Left renal pelvis (tissue), 4 donors: ENCODE measurements at regions not wholly inside any gene's neighbourhood (a gene's known extent, or its start where the extent isn't known, plus 50 kb on each side); places are given as distances from the start of the nearest gene placed in this dataset.

Source experiments
- DNase-seq, 4 donors: peaks; one replicate each; pipeline ENCODE4 v3.0.0-alpha.2; 2013; ENCODE audit warnings: low read depth in 4 of 4, low spot score in 3 of 4

DNA sequence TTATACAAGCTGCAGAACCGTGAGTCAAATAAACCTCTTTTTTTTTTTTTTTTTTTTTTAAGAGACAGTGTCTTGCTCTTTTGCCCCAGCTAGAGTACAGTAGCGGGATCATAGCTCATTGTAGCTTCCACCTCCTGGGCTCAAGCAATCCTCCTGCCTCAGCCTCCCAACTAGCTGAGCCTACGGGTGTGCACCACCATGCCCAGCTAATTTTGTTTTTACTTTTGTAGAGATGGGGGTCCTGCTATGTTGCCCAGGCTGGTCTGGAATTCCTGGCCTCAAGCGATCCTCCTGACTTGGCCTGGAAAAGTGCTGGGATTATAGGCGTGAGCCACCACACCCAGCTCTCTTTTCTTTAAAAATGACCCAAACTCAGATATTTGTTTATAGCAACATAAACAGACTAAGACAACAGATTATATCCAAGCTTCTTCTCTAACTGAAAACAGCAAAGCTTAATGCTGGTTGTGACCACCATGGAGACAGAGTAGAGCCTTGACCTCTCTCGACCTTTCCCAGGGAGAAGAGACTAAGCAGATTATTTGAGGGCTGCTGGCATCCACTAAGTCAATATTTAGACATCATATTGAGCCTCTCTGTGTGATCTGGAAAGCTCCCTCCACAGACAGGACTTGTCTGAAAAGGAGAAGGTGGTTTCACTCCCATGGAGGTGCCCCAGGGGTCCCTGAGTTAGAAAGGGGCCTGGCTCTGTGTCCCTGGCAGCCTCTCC, 150.0 kb downstream of the KCTD15 start:
- DNase-seq = no peak

DNA sequence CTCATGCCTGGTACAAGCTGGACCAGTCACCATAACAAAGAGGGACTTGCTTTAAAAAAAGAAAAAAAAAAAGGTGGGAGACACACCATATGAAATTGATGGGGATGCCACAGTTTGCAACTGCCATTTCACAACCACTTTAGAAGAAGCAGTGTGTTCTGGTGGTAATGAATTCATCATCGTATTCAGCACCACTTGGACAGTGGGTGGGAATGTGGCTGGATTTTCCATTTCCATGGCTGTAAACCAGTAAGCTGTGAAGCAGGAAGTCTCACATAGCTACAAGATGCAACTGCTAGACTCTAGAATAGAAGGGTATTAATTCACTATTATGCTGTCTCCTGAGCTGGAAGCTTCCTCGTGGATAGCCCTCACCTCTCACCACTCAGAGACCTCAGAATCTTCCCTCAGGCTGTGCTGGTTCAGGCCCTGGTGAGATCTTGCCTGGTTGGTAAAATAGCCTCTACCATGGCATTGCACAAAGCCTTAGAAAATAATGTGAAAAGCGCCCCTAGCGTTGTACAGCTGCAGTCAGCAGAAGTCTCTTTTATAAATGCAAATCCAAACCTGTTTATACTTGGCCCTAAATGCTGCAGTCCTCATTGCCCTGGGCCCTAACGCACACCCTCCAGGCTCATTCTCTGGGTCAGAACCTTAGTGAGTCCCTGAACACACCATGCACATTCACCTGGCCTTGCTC, 150.7 kb downstream of the KCTD15 start:
- DNase-seq = no peak

DNA sequence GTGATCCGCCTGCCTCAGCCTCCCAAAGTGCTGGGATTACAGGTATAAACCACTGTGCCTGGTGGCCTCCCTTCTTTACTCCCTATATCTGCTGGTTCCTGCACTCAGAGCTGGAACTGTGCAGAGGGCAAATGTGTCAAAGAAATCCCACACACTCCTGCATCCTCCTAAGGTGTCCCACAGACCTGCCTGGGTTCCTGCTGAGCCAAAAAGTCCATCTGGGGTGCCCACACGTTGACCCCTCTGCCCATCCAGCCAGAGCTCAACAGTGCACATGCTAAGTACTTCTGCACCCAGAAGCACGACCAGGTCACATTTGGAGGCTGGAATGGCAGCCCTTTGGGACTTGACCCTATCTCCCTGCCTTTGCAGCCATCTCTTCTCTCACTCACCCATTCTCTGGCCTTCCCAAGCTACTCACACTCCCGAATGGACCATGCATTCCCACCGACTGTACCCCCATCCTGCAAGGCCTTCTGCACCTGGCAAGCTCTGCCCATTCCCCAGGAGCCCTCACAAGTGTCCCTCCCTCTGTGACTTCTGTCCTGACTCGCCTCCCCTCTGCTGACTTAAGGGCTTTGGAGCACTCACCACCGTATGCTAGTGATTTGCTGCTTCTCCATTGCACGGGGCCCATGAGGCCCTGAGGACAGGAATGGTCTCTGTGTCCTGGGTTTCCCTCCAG, 152.1 kb downstream of the KCTD15 start:
- no peak for DNase-seq

DNA sequence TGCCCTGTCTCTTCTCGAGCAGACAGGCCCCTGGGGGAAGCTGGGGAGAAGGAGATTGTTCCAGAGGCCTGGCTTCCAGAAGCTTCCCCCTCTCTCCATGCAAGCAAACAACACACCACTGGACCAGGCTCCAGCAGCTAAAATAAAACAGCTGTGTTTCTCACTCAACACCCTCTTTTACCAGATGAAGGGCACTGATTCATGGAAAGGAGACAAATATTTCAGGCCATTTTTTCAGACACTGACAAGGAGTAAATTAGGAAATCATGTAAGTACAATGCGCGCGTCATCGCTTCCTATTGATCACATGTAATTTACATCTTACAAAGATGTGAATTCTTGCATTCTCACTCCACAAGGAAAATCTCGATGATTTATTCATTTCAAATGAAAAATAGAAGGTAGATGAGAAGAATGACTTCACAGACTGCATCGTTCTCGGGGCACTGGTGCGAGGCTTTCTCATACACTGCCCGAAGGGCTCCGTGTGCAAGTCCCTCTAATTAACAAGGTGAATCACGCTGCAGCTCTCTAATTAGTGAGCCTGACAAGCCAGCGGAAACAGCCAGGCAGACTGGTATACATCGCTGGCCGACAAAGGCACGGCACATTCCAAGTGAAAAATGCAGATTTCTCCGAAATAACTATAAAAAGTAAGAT, 153.6 kb downstream of the KCTD15 start:
- no peak for DNase-seq

DNA sequence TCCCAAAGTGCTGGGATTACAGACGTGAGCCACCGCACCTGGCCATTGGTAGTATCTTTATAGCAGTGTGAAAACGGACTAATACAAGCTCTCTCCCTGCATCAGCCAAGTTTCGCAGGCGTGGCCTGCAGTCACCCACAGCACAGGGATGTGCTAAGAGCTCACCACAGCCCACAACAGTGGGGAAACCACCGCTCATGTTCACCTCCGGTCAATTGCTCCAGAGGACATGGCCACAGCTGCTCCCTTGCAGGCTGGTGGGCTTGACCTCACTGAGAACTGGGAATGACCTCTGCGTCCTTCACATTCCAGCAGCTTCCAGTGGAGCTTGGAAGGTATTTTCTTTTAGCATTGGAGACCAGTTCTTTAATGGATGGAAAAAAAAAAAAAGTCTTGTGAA, 156.4 kb downstream of the KCTD15 start:
- no peak for DNase-seq

DNA sequence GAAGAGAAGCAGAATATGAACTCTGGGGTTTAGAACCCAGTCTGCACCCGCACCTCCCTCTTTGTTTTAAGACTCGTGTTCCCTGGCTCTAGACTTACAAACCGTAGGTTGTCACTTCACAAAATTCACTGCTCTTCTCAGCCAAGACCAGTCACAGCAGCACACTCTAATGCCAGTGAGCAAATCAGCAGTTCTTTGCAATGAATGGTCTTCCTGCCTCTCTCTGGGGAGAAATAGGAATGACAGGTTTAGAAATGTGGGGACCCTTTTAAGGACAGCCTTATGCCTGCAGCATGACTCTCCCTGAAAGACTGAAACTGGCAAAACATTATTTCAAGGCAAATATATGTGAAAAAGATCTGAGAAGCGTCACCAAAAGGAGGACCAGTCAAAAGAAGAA, 156.9 kb downstream of the KCTD15 start:
- DNase-seq = no peak

DNA sequence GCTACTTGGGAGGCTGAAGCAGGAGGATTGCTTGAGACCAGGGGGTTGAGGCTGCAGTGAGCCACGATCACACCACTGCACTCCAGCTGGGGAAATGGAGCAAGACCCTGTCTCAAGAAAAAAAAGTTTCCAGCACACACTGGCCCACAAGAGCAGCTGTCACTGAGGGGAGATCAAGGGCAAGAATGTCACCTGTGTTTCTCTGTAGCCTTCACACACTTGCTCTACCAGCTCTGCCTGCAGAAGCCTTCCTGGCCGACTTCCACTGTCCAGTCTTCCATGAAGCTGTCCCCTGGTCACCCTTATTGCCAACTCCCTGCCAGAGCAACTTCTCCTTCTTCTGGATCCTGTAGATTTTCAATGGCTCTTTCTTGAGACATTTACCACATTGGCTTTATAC, 158.0 kb downstream of the KCTD15 start:
- no peak for DNase-seq

DNA sequence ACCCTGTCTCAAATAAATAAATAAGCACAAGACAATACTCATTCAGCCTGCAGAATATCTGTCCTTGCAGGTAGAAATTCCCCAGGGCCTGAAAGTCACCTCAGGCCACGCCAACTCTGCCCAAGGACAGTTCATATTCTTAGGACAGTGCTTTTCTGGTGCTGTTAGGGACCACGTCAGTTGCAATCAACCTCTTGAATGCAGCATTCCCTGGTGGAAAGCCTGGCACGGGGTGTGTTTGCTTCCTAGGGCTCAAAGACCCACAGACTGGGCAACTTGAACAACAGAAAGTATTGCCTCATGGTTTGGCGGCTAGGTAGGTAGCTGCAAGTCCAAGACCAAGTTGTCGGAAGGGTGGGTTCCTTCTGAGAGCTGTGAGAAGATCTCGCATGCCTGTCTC, 160.3 kb downstream of the KCTD15 start:
- DNase-seq = no peak

DNA sequence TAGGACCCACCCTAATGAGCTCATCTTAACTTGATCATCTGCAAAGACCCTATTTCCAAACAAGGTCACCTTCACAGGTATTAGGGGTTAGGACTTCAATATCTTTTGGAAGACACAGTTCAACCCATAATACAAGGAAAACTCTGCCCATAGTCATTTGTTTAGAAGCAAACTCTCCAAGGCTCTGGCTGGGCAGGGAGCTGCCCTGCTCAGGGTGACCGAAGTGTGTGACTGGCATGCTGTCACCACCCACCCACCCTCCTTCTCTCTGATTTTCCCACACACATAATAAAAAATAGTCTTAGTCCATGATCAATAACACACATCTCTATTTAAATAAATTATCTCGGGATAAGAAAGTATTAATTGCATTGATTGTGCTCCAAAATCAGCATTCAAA, 161.1 kb downstream of the KCTD15 start:
- DNase-seq = no peak

DNA sequence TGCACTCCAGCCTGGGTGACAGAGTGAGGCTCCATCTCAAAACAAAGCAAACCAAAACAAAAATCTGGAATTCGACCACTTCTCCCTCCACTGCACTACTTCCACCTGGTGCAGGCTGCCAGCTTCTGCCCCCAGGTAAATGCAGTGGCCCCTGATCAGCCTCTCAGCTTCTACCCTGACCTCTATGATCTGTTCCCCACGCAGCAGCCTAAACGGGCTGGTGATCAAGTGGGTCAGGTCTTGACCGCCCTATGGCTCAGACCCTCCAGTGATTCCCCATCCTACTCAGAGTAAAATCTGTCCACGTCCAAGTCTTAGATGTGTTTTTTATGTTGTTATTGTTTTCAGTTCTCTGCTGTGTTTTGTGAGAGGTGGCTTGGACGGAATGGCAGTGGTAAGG, 163.9 kb downstream of the KCTD15 start:
- no peak for DNase-seq

DNA sequence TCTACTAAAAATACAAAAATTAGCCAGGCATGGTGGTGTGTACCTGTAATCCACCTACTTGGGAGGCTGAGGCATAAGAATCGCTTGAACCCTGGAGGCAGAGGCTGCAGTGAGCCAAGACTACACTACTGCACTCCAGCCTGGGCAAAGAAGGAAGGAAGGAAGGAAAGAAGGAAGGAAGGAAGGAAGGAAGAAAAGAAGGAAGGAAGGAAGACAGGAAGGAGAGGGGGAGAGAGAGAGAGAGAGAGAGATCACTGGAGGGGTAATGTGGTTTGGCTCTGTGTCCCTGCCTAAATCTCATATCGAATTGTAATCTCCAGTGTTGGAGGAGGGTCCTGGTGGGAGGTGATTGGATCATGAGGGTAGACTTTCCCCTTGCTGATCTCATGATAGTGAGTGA, 165.5 kb downstream of the KCTD15 start:
- no peak for DNase-seq

DNA sequence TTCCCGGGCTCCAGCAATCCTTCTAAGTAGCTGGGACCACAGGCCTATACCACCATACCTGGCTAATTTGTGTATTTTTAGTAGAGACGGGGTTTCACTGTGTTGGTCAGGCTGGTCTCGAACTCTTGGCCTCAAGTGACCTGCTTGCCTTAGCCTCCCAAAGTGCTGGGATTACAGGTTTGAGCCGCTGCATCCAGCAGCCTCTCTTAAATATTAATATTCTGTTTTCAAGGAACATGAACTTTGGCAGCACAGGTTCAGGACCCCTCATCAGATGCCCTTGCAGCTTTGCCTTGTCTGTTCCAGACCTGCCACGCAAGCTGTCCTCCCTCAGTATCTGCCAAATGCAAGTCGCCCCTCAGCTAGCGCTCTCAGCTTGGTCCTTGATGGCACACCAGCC, 166.8 kb downstream of the KCTD15 start:
- DNase-seq = no peak

DNA sequence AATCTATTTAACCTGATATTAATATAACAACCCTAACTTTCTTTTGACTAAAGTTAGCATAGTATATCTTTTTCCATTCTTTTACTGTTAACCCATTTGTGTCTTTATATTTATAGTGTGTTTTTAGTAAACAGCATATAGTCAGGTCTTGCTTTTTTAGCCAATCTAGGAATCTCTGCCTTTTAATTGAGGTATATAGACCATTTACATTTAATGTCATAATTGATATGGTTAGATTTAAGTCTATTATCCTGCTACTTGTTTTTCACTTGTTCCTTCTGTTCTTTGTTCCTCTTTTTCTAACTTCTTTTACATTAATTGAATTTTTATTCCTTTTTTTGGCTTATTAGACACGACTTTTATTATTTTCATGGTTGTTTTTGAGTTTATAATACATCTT, 174.4 kb downstream of the KCTD15 start:
- DNase-seq = no peak

DNA sequence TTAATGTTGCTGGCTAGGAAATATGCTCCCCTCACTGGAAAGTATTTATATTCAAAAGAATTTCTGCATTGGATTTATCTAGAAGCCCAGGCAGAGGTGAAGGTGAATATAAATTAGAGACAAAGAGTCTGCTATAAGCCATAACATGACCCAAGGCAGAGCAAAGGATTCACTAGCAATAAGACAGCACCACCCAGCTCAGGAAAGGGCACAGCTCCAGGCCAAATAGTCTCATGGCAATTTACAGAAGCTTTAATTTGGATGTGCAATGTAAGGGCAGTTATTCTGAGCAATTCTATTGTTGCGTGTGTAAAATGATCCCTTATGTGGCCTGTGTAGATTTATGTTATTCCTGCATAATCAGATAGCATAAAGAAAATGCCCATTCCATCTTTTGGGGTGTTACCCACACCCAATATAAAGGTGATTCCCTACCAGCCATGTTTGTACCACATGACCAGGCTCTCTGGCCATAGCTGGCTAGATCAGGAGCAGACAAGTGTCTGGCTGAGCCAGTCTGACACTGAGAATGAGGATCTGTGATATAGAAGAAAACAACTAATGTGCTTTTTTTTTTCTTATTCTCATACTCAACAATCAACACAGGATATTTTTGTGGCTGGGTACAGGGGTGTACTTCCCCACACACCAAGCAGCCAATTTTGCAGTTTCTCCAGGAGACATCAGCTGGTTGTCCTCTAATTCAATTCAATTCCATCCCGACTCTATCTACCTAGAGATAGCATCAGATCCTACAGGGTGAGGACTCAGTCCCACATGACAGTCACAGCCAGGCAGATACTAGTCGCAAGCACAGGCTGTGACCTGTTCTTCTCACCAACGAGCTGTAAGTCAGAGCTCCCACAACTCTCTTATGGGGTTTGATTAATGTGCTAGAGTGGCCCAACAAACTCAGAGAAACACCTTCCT, 181.4 kb downstream of the KCTD15 start:
- DNase-seq = no peak

DNA sequence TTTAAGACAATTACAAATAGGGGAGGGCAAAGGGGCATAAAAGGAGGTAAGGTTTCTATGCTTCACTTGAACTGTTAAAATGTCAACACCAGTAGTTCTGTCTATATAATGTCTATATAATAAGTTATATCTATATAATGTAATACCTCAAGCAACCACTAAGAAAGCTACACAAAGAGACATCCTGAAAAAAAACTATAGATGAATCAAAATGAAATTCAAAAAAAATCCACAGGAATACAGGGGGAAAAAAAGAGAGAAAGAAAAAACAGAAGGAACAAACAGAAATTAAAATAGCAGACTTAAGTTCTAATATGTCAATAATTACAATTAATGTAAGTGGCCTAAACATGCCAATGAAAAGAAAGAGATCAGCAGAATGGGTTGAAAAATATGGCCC, 186.0 kb downstream of the KCTD15 start:
- DNase-seq = no peak

DNA sequence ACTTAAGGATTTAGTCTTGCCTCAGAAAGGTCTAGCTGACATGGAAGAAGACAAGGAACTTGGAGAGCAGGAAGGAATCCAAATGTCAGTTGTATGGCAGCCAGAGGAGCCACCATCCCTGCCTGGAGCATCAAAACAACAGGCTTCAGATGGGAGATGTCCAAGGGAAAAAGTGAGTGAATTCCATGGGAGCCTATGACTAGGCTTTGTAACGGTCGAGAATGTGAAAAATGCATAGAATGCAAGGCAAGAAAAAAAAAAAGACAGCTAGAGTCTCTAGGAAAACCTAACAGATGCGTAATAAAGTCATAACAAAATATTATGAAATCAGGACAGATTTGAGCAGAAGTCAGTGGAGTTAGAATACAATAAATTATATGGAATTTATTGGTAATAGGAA, 183.7 kb upstream of the LSM14A start:
- no peak for DNase-seq

DNA sequence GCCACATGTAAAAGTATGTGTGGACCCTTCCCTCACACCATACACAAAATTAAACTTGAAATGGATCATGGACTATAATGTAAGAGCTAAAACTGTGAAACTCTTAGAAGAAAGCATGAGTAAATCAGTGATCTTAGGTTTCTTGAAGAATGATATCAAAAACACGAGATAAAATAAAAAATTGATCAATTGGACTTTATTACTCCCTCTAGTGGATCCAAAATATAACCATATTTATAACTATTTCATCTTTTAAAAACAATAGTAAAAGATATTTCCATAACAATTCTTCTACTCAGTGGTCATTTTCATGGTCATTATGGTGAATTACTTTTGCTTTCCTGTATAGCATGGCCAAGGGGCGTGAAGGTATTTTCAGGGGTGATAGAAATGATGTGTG, 174.6 kb upstream of the LSM14A start:
- DNase-seq = no peak

DNA sequence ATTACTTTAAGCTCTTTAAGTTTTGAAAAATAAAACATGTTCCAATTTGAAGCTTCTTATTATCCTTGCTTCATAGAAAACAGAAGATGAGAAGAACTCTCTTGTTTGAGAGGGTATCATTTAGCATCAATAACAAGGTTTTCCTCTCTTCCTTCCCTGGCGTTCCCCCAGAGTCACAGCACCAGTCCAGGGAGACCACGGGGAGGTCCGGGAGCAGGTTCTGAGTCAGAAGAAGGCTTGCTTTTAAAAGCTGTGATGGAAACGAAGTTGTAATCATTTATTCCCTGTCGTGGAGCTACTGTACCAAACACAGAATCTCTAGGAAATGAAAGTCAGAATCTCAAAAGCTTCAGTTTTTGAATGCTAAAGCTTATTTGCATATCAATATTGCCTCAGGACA, 174.0 kb upstream of the LSM14A start:
- DNase-seq = no peak

DNA sequence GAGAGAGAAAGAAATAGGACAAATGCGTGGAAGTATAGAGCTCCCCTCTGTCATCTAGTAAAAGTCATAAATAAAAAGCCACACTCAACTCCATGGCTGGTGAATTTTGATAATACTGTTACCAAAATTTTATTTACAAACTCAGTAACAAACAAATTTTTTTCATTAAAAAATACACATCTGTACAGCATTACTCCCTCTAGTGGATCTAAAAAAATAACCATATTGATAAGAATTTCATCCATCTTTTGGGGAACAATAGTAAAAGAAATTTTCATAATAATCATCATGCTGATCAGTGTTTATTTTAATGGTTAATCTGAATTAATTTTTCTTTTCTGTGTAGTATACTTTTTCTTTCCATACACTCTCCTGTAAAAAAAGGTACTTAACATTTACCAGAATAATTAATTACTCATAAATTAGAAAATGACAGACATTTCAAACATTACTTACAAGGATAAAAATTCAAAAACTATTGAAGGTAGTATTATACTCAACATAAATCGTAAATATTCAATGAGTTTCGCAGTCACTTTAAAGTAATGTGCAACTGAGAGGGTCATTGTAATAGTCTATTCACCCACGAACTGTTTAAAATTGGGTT, 173.5 kb upstream of the LSM14A start:
- DNase-seq = no peak

DNA sequence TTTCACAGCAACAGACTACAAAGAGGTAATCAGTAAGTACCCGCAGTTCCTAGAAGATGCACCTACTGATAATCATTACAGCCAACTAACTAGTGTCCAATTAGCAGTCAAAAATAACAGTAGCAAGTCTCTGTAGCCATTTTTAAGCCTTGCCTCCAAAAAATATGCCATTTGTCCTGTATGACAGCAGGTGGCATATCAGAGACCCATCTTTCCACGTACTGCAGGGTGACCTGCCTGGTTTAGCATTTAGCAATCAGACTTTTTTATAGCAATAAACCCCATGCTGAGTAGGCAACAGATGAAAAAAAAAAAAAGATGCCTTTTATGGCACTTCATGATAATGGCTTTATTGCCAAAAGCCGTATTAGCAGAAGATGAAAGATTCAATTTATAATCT, 155.3 kb upstream of the LSM14A start:
- no peak for DNase-seq
